K562 (cell line): ENCODE measurements at regions not wholly inside any gene's neighbourhood (a gene's known extent, or its start where the extent isn't known, plus 50 kb on each side); places are given as distances from the start of the nearest gene placed in this dataset.

ENCODE experiments used
- ARID2 ChIP-seq: fragments of 450-650 bp; IDR thresholded peaks from 2 replicates; pipeline ENCODE4 v1.6.1; 2017; ENCODE audit warnings: antibody characterized with exemption, mild to moderate bottlenecking
- FOXK1 ChIP-seq: sonication (generic); formaldehyde crosslinking; IDR thresholded peaks from 2 replicates; pipeline ENCODE4 v1.8.0; 2022; ENCODE audit warnings: missing genetic modification reagents, mild to moderate bottlenecking, borderline replicate concordance
- TF ChIP-seq, protein P1 (sequence below), 2 experiments: fragments of 450-650 bp; formaldehyde crosslinking in 1 of 2; IDR thresholded peaks; 2 replicates each; pipeline versions ENCODE4 v1.4.0 to v1.6.1; 2014 to 2020; ENCODE audit warnings: mild to moderate bottlenecking in 2 of 2, borderline replicate concordance in 1 of 2, low read depth in 1 of 2

DNA sequence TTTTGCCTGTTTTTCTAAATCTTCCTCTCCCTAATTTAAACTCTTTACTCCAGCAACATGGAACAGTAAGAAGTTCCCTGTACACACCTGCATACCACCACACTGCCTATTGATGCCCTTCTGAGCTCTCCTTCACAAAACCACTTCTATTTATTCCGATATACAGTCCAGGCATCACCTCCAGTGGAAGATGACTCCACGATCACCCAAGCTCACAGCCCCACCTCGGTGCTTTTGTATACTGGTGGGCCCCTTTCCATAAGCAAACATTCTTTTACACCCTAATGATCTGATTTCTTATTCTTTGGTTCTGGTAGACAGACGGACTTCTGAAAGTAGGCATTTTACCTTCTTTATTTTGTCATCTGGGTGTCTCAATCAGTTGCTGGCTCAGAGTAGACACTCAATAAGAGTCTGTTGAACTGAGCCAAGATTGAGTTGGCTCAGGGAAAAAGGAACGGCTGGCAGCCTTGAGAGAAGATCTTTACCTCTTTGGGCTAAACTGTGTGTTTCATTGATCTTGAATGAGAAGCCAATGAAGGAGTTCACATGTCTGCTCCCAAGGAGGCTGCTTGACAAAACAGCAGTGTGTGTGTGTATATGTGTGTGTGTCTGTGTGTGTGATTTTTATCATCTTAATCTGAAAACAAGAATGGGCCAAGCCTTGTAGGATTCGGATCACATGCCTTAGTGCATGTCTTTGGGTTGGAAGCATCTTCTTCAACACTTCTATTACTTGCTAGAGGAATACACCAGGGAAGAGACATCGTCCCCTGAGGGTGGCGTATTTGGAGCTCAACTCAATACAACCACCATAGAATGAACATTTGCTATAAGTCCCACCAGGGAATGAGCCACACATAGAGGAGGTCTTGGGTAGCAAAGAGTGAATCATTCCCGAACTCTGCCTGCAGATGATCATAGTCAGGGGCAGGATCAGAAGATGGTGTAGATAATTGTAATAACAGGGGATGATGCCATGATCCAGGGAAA, 341.8 kb downstream of the CYRIA start (continued):
- TF ChIP-seq, protein P1, sequence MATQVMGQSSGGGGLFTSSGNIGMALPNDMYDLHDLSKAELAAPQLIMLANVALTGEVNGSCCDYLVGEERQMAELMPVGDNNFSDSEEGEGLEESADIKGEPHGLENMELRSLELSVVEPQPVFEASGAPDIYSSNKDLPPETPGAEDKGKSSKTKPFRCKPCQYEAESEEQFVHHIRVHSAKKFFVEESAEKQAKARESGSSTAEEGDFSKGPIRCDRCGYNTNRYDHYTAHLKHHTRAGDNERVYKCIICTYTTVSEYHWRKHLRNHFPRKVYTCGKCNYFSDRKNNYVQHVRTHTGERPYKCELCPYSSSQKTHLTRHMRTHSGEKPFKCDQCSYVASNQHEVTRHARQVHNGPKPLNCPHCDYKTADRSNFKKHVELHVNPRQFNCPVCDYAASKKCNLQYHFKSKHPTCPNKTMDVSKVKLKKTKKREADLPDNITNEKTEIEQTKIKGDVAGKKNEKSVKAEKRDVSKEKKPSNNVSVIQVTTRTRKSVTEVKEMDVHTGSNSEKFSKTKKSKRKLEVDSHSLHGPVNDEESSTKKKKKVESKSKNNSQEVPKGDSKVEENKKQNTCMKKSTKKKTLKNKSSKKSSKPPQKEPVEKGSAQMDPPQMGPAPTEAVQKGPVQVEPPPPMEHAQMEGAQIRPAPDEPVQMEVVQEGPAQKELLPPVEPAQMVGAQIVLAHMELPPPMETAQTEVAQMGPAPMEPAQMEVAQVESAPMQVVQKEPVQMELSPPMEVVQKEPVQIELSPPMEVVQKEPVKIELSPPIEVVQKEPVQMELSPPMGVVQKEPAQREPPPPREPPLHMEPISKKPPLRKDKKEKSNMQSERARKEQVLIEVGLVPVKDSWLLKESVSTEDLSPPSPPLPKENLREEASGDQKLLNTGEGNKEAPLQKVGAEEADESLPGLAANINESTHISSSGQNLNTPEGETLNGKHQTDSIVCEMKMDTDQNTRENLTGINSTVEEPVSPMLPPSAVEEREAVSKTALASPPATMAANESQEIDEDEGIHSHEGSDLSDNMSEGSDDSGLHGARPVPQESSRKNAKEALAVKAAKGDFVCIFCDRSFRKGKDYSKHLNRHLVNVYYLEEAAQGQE (IDR thresholded peaks at IDR 0.05; ENCODE audit: borderline replicate concordance), result no peak
- TF ChIP-seq, protein P1 (CRISPR knock-in tag; IDR thresholded peaks at IDR 0.05; ENCODE audit: low read depth), result no peak
- TF ChIP-seq FOXK1 (CRISPR knock-in tag) (no peak), ARID2 (no peak)
- TF ChIP-seq, all 486 proteins: peak for 0
